ENCODE measurements at regions not wholly inside any gene's neighbourhood (a gene's known extent, or its start where the extent isn't known, plus 50 kb on each side); places are given as distances from the start of the nearest gene placed in this dataset.

DNA sequence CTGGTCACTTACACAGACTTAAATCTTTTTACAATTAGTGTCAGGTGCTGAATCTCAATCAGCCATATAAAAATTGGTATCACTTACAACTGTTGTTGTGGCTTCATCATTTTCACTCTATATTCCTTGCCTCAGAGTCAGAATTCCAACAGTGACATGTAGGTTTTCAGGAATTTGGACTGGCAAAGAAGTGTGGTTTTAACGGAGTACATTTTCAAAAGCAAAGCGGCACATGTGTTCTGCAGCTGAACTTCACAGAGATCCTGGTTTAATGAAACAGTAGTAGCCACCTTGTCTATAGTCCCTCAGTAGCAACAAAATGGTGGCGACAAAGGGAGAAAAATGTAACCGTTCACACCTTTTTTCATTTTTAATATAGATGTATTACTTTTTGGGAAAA lies 486.6 kb downstream of the FAT4 start:
- TF ChIP-seq, protein P1, sequence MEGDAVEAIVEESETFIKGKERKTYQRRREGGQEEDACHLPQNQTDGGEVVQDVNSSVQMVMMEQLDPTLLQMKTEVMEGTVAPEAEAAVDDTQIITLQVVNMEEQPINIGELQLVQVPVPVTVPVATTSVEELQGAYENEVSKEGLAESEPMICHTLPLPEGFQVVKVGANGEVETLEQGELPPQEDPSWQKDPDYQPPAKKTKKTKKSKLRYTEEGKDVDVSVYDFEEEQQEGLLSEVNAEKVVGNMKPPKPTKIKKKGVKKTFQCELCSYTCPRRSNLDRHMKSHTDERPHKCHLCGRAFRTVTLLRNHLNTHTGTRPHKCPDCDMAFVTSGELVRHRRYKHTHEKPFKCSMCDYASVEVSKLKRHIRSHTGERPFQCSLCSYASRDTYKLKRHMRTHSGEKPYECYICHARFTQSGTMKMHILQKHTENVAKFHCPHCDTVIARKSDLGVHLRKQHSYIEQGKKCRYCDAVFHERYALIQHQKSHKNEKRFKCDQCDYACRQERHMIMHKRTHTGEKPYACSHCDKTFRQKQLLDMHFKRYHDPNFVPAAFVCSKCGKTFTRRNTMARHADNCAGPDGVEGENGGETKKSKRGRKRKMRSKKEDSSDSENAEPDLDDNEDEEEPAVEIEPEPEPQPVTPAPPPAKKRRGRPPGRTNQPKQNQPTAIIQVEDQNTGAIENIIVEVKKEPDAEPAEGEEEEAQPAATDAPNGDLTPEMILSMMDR (IDR thresholded peaks at IDR 0.05): no peak
- no peak for TF ChIP-seq POLR2A (IDR thresholded peaks at IDR 0.05)
